GM13977 (cell line): ENCODE measurements at regions not wholly inside any gene's neighbourhood (a gene's known extent, or its start where the extent isn't known, plus 50 kb on each side); places are given as distances from the start of the nearest gene placed in this dataset.

Source experiments
- DNase-seq: peaks from one replicate; pipeline ENCODE4 v3.0.0; 2012; ENCODE audit warnings: low spot score
- CTCF ChIP-seq: IDR thresholded peaks from 2 replicates; pipeline ENCODE4 v1.5.1; 2012; ENCODE audit warnings: mild to moderate bottlenecking, control low read depth; ENCODE audit not compliant: insufficient read depth; ENCODE audit errors: extremely low read depth, missing control alignments
- in situ Hi-C: fragments of 300-500 bp; cut with MboI; formaldehyde crosslinking; loops from one replicate; pipeline ENCODE4 v1.12.0; 2022; ENCODE audit warnings: low sequenced_read_pairs, low pct_unique_long_range_greater_than_20kb, mixed read lengths, inconsistent platforms; ENCODE audit not compliant: unreplicated experiment

- in situ Hi-C loops: no loop called here
- DNase-seq: peak; percentile 42
- TF ChIP-seq CTCF: no peak
These were observed 327.4 kb downstream of the SHQ1 start for GRCh38 chr3:72520690-72521308.

- in situ Hi-C loops: no loop called here
- no peak for DNase-seq
- no peak for TF ChIP-seq CTCF
These were observed 328.2 kb downstream of the SHQ1 start for GRCh38 chr3:72519946-72520604.

GRCh38 chr3:72517921-72518424, 330.3 kb downstream of the SHQ1 start:
- no peak for DNase-seq
- in situ Hi-C loops: no loop called here
- no peak for TF ChIP-seq CTCF

DNA sequence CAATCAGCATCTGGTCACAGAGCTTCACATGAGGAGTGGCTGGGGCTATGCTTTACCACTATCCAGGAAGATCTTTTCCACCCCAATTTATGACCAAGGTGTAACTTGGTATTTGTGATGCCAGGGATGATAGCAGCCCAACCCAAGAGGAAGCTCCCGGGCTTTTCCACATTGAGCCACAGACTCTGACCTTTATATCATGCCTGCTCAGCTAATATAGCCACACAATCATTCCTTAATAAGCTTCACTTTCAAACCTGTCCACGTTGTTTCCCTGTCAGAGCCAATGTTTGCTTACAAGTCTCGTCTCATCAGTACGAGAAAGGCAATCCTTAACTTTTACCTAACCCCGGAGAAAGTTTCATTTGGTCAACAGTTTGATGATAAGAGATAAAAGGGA, 330.9 kb downstream of the SHQ1 start:
- no peak for DNase-seq
- TF ChIP-seq CTCF: no peak
- in situ Hi-C loops: no loop called here

DNA sequence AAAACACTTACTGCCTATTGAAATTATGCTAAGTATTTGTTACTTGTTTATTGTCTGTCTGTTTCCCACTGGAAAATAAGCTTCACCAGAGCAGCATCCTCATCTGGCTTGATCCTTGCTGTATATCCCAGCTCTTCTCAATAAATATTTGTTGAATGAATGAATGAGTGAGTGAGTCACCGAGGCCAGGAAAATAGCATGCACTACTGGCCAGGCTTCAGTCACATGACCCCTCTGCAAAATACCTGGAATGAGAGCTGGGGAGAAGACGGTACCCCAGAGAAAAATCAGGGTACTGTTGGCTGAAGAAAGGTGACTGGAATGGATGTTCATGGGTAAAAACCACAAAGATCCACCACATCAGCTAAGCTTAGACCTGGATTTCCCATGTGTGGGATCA, 331.9 kb downstream of the SHQ1 start:
- in situ Hi-C loops: no loop called here
- no peak for DNase-seq
- no peak for TF ChIP-seq CTCF

- no peak for TF ChIP-seq CTCF
- in situ Hi-C loops: no loop called here
- no peak for DNase-seq
These were observed 332.3 kb downstream of the SHQ1 start for GRCh38 chr3:72515941-72516340.
